ENCODE measurements at regions not wholly inside any gene's neighbourhood (a gene's known extent, or its start where the extent isn't known, plus 50 kb on each side); places are given as distances from the start of the nearest gene placed in this dataset.

DNA sequence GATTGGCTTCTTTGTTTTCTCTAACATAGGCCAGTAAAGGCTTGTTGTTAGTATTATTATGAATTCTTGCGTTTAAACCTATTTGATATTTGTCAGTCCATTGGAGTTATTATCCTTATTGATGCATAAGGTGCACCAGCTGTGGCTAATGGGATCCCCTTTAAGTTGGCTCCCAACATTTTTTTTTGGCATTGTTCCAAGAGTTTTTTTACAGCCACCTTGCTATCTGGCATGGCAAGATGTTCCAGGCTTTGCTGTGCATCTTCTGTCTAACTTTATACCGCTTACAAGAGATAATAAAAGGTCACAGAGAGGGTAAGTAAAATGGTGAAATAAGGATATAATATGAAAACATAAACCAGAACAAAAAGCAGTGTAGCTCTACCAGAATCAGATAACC lies 157.5 kb upstream of the TACR1 start:
- TF ChIP-seq CTCF (conservative IDR thresholded peaks at IDR 0.05 in 1 of 2, IDR thresholded peaks at IDR 0.05 in 1 of 2; ENCODE audit: low read depth in 1 of 2, low read length in 2 of 2) (no peak), EZH2 (IDR thresholded peaks at IDR 0.05; ENCODE audit: low read length, missing control alignments) (no peak)

Measured in fibroblast of lung (primary cell).